Stomach smooth muscle (tissue), 2 donors: ENCODE measurements at regions not wholly inside any gene's neighbourhood (a gene's known extent, or its start where the extent isn't known, plus 50 kb on each side); places are given as distances from the start of the nearest gene placed in this dataset.

Experiments used
- H3K27ac ChIP-seq: one replicate; pipeline ENCODE4 v1.7.0; 2013; ENCODE audit warnings: mild to moderate bottlenecking, low read length, inconsistent platforms
- H3K27me3 ChIP-seq, 2 donors: one replicate each; pipeline ENCODE4 v1.7.0; 2013; ENCODE audit warnings: low read length in 2 of 2; ENCODE audit not compliant: insufficient read depth in 2 of 2, control insufficient read depth in 1 of 2
- H3K36me3 ChIP-seq, 2 donors: one replicate each; pipeline ENCODE4 v1.7.0; 2013; ENCODE audit warnings: low read length in 2 of 2; ENCODE audit not compliant: control insufficient read depth in 2 of 2, insufficient read depth in 2 of 2
- H3K4me1 ChIP-seq: one replicate; pipeline ENCODE4 v1.7.0; 2013; ENCODE audit warnings: low read length; ENCODE audit not compliant: control insufficient read depth, insufficient read depth
- H3K4me3 ChIP-seq, 2 donors: one replicate each; pipeline ENCODE4 v1.7.0; 2013; ENCODE audit warnings: low read length in 2 of 2
- H3K9ac ChIP-seq, 2 donors: one replicate each; pipeline ENCODE4 v1.7.0; 2013; ENCODE audit warnings: low read length in 2 of 2, mild to moderate bottlenecking in 1 of 2
- H3K9me3 ChIP-seq, 2 donors: one replicate each; pipeline ENCODE4 v1.7.0; 2013; ENCODE audit warnings: low read length in 2 of 2; ENCODE audit not compliant: control insufficient read depth in 2 of 2
- donor health status: healthy.
- donor health status: Pancreatic carcinoma.

DNA sequence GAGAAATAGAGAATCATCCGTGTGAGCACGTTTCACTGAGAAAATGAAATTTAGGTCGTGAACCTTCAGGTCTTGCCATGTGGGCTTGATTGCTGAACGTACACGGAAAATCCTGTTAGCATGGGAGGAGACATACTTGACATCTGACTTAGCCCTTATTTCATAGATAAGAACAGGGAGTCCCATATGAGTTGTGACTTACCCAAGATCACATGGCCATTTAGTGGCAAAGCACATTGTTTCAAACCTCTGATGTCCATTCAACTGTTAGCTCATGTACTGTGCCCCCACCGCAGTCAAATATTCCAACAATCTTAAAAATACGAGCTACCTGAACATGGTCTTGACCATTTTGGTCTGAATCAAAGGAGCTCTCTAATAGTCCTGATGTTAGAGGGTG, 411.2 kb upstream of the FZD8 start:
- peaks cover 2 to 3% of the 10 kb centered on the region in 2 donors for H3K9me3 ChIP-seq
- H3K36me3 ChIP-seq = no peaks in the 10 kb centered on the region
- no peaks in the 10 kb centered on the region for H3K27me3 ChIP-seq
- H3K4me1 ChIP-seq = no peaks in the 10 kb centered on the region
- no peak overlapping the region for H3K27ac ChIP-seq
- H3K4me3 ChIP-seq = no peak overlapping the region
- no peak overlapping the region for H3K9ac ChIP-seq

DNA sequence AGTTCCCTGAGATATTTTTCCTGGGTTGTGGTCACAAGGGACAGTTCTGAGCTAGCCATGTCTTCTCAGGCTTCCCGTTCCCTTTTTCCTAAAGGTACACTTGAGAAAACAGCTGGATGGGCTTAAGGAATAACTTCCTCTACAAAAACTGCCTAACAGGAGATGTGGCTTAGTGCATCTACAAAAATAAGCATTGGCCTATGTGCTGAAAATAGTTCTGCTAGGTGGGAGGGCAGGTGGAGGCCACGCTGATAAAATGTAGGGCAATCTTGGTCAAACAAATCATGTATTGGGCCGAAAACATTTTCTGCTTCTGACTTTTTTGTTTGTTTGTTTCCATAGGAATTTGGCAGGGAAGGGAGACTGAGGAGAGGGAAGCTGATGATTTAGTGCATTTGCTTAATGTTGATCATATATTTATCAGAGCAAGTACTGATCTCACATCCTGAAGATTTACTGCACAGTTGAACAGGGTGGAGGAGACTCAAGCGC, 409.4 kb upstream of the FZD8 start:
- Histone ChIP-seq H3K27ac (no peak overlapping the region), H3K9me3 (peaks cover 2 to 3% of the 10 kb centered on the region in 2 donors), H3K36me3 (no peaks in the 10 kb centered on the region), H3K4me1 (no peaks in the 10 kb centered on the region), H3K27me3 (no peaks in the 10 kb centered on the region), H3K9ac (no peak overlapping the region), H3K4me3 (no peak overlapping the region)

GRCh38 chr10:36050763-36051499, 408.8 kb upstream of the FZD8 start:
- Histone ChIP-seq H3K27ac (no peak overlapping the region), H3K4me1 (no peaks in the 10 kb centered on the region), H3K36me3 (no peaks in the 10 kb centered on the region), H3K4me3 (no peak overlapping the region), H3K27me3 (no peaks in the 10 kb centered on the region), H3K9me3 (peaks cover 2 to 3% of the 10 kb centered on the region in 2 donors), H3K9ac (no peak overlapping the region)

GRCh38 chr10:36048780-36049179, 406.7 kb upstream of the FZD8 start:
- Histone ChIP-seq H3K4me3 (no peak overlapping the region), H3K27ac (no peak overlapping the region), H3K9me3 (peaks cover 2 to 3% of the 10 kb centered on the region in 2 donors)

DNA sequence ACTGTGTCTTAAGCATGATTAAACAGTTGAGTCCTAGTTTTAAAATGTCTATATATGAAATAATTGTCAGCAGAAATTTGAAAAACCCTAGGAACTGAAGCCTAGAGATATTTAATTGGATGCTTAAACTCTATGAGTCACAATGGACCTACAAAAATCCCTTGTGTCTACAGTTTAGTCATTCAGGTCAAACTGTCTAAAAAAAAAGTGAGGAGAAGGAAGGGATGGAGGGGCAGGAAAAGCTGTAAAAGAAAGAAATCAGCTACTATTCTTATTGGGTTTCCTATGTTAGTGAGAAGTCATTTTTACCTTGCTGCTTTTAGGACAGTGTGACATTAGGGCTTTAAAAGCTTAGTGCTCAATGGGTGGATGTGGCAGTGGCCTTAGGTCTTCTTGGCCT, 406.1 kb upstream of the FZD8 start:
- Histone ChIP-seq H3K27ac (no peak overlapping the region), H3K9ac (no peak overlapping the region), H3K36me3 (no peaks in the 10 kb centered on the region), H3K4me3 (no peak overlapping the region), H3K27me3 (no peaks in the 10 kb centered on the region), H3K9me3 (peaks cover 2 to 3% of the 10 kb centered on the region in 2 donors), H3K4me1 (no peaks in the 10 kb centered on the region)

More at GRCh38 chr10:36048780-36049179, 406.7 kb upstream of the FZD8 start:
- no peak overlapping the region for H3K9ac ChIP-seq
- no peaks in the 10 kb centered on the region for H3K27me3 ChIP-seq
- no peaks in the 10 kb centered on the region for H3K36me3 ChIP-seq
- H3K4me1 ChIP-seq = no peaks in the 10 kb centered on the region

DNA sequence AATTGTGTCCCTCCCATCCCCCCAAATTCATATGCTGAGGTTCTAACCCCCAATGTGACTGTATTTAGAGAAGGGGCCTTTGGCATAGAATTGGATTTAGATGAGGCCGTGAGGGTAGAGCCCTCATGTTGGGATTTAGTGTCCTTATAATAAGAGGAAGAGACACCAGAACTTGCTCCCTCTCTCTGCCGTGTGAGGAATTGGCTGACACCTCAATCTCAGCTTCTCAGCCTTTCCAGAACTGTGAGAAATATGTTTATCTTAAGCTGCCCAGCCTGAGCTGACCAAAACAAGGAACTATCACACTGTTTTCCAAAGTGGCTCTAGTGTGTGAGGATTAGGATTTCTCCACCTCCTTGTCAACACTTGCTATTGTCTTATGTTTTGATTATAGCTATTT, 400.0 kb upstream of the FZD8 start:
- H3K4me3 ChIP-seq = no peak overlapping the region
- H3K4me1 ChIP-seq = no peaks in the 10 kb centered on the region
- no peak overlapping the region for H3K9ac ChIP-seq
- no peaks in the 10 kb centered on the region for H3K36me3 ChIP-seq
- no peak overlapping the region for H3K27ac ChIP-seq
- no peaks in the 10 kb centered on the region for H3K27me3 ChIP-seq
- no peaks in the 10 kb centered on the region for H3K9me3 ChIP-seq

DNA sequence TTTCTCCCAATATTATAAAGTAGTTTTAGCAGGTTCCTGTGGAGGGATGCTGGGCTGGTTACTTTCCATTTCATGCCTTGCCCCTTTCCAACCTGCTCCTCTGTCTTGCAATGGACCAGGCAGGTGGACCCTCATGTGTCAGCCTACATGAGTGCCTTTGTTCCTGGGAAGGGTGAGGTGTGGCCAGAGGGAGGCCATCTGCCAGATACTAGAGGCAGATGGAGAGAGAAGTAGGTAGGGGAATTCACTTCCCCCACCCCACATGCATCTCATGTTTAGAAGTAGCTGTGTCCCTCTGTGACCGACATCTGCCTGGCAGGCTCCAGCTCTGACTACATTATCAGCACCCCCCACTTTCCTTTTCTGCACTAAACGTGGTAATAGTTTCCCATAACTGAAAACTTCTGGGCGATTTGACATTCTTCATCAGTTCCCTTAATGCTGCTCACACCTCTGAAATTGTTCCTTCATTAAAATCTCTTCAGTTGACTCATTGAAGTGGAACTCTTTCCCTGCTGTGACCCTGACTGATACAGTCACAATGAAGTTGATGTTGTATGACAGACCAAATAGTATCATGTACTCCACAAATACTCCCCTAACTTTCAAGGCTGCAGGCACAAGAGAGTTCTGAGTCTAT, 396.3 kb upstream of the FZD8 start:
- H3K4me3 ChIP-seq = no peak overlapping the region
- no peak overlapping the region for H3K9ac ChIP-seq
- no peaks in the 10 kb centered on the region for H3K36me3 ChIP-seq
- no peaks in the 10 kb centered on the region for H3K9me3 ChIP-seq
- H3K4me1 ChIP-seq = no peaks in the 10 kb centered on the region
- no peak overlapping the region for H3K27ac ChIP-seq
- H3K27me3 ChIP-seq = no peaks in the 10 kb centered on the region

DNA sequence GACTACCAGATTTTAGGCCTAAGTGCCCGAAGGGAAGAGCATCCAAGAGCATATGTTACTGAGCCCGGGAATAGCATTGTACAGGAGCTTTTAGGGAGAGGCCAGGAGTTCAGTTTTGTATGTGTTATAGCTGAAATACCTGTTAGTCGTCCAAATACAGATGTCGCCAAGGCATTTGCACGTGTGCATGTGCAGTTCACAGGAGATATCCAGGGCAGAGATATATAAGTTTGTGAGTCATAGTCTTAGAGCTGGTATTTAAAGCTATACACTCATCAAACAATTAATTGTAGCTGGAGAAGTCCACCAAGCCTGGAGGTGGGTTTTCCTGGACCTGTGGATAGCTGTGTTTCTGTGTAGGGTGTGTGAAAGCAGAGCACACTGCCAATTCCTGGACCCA, 394.0 kb upstream of the FZD8 start:
- H3K27me3 ChIP-seq = no peaks in the 10 kb centered on the region
- no peak overlapping the region for H3K9ac ChIP-seq

DNA sequence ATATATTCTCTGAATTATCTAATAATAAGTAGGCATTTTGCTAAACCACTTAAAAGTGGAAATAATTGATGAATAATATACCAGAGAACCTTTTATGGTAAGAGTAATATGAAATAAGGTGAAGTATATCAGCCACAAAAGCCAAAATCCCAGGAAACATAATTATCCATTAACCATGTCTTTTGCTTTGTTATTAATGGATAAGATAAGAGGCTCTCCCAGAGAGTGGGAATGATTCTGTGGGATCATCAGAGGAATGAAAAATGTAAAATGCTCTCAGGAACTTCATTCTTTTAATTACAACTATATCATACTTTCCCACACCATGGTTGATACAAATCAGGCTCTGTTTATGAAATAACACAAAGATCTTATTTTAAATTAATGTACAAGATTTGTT, 391.7 kb upstream of the FZD8 start:
- no peak overlapping the region for H3K4me3 ChIP-seq
- H3K27me3 ChIP-seq = no peaks in the 10 kb centered on the region
- no peak overlapping the region for H3K27ac ChIP-seq
- no peaks in the 10 kb centered on the region for H3K36me3 ChIP-seq
- no peaks in the 10 kb centered on the region for H3K4me1 ChIP-seq
- H3K9me3 ChIP-seq = no peaks in the 10 kb centered on the region
- H3K9ac ChIP-seq = no peak overlapping the region

More for the DNA sequence above, 394.0 kb upstream of the FZD8 start:
- H3K36me3 ChIP-seq = no peaks in the 10 kb centered on the region
- H3K4me1 ChIP-seq = no peaks in the 10 kb centered on the region
- H3K27ac ChIP-seq = no peak overlapping the region
- H3K4me3 ChIP-seq = no peak overlapping the region
- H3K9me3 ChIP-seq = no peaks in the 10 kb centered on the region

GRCh38 chr10:36030516-36030915, 388.4 kb upstream of the FZD8 start:
- Histone ChIP-seq H3K9ac (no peak overlapping the region), H3K4me3 (no peak overlapping the region), H3K36me3 (no peaks in the 10 kb centered on the region), H3K4me1 (no peaks in the 10 kb centered on the region), H3K9me3 (no peaks in the 10 kb centered on the region), H3K27me3 (no peaks in the 10 kb centered on the region), H3K27ac (no peak overlapping the region)
